AG20443 (cell line): ENCODE measurements at regions not wholly inside any gene's neighbourhood (a gene's known extent, or its start where the extent isn't known, plus 50 kb on each side); places are given as distances from the start of the nearest gene placed in this dataset.
"Not testable (repeated sequence)": the region's sequence is repeated elsewhere in the genome, so short reads cannot be mapped to it uniquely, and the experiment has no call there.

Experiments
- DNase-seq: peaks from one replicate; pipeline ENCODE4 v3.0.0; 2012; ENCODE audit warnings: low spot score, mixed read lengths

DNA sequence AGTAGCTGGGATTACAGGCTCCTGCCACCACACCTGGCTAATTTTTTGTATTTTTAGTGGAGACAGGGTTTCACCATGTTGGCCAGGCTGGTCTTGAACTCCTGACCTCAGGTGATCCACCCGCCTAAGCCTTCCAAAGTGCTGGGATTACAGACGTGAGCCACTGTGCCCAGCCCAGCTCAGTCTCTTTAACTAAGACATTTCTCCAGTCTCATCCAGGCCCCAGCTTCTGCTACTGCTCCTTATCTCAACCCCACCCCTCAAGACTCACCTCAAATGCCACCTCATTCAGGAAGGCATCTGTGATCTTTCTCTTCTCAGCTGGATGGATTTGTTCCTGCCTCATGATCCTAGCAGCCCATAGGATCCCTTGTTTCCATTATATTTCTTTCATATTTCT is 85.9 kb upstream of the GRAMD1B start:
- DNase-seq, result not testable (repeated sequence)

DNA sequence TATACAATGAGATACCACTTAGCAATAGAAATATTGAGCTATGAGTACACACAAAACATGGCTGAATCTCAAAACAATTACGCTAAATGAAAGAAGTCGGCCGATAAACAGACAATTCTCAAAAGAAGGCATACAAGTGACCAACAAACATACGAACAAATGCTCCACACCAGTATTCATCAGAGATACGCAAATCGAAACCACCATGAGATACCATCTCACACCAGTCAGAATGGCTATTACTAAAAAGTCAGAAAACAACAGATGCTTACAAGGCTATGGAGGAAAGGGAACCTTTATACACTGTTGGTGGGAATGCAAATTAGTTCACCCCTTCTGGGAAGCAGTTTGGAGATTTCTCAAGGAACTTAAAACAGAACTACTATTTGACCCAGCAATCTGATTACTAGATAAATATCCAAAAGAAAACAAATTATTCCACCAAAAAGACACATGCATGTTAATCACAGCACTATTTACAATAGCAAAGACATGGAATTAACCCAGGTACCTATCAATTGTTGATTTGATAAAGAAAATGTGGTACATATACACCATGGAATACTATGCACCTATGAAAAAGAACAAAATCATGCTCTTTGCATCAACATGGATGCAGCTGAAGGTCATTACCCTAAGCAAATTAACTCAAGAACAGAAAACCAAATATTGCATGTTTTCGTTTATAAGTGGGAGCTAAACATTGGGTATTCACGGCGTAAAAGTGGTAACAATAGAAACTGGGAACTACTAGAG is 90.9 kb upstream of the GRAMD1B start:
- DNase-seq, result no peak

- DNase-seq, result no peak
Observed at GRCh38 chr11:123338266-123338800, 91.7 kb upstream of the GRAMD1B start.

- DNase-seq, result no peak
Observed at GRCh38 chr11:123334925-123335324, 95.1 kb upstream of the GRAMD1B start.

GRCh38 chr11:123332577-123332976 is 97.5 kb upstream of the GRAMD1B start:
- not testable (repeated sequence) for DNase-seq

- no peak for DNase-seq
Observed at GRCh38 chr11:123330948-123331347, 99.1 kb upstream of the GRAMD1B start.

DNA sequence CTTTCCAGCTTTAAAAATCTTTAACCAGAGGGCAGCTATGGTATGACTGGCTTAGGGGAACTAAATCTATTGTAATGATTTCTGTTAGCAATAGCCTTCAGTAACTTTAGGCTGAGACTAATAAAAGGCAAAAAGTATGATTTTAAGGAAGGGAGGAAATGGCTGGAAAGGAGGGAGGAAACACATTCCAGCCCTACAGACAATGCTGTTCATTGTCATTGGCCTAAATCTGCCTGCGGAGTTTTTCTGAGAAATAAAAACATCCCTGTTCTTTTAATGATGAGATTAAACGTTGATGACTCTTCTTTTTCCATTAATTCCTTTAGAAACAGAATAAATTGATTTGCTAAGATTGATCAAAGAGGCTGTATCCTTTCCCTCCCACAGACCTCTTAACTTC is 99.6 kb upstream of the GRAMD1B start:
- DNase-seq, result no peak

- no peak for DNase-seq
Observed at GRCh38 chr11:123330071-123330470, 100.0 kb upstream of the GRAMD1B start.

DNA sequence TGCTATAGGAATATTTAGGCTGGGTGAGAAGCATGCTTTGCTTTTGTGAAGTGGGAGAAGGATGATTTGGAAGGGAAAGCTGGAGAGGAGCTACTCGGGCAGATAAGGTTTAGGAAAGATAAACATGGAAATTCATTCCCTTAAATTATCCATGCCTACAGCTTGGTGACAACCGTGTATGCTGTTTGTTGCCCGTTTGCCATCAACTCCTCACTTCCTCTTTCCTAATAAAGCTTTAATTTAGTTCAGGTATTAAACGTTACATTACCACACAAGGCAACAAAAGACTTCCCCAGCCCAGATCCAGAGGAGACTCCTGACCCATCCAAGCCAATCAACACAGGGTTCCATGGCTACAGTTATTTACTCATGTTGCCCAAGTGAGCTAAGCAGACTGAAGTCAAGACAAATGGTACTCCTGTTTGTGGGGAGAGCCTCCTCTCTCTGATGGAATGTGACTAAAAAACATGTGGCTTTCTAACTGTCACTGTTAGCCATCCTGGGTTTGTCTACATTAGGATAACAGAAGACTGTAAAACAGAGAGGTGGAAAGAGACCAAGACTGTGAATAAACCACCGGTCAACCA is 101.7 kb upstream of the GRAMD1B start:
- no peak for DNase-seq

GRCh38 chr11:123325533-123325932 is 104.5 kb upstream of the GRAMD1B start:
- DNase-seq, result no peak

GRCh38 chr11:123323568-123323967 is 106.5 kb upstream of the GRAMD1B start:
- DNase-seq, result no peak

- DNase-seq, result peak; percentile 30
Observed at GRCh38 chr11:123321636-123322035, 108.4 kb upstream of the GRAMD1B start.

GRCh38 chr11:123318623-123319022 is 111.4 kb upstream of the GRAMD1B start:
- no peak for DNase-seq

- not testable (repeated sequence) for DNase-seq
Observed at GRCh38 chr11:123318132-123318531, 111.9 kb upstream of the GRAMD1B start.

GRCh38 chr11:123316003-123316402 is 114.1 kb upstream of the GRAMD1B start:
- no peak for DNase-seq

- no peak for DNase-seq
Observed at GRCh38 chr11:123314972-123315371, 115.1 kb upstream of the GRAMD1B start.

- no peak for DNase-seq
Observed at GRCh38 chr11:123313262-123313661, 116.8 kb upstream of the GRAMD1B start.

DNA sequence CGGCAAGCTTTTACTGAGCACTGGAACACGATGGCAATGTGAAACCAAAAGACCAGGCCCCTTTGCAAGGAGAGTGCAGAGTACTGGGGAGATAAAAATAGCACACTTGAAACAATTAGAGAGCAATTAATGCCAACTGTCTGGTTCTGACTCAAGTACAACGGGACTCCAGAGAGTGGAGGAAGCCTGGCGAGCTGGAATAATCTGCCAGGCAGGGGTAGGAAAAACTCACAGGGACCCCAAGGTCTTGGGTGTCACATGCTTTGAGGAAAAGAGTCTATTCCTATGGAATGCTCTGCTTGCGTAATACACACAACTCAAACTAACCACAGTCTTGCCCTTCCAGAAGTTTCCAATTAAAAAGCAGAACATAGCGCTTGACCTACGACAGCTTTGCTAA is 113.0 kb upstream of the CLMP start:
- DNase-seq, result peak; percentile 87

DNA sequence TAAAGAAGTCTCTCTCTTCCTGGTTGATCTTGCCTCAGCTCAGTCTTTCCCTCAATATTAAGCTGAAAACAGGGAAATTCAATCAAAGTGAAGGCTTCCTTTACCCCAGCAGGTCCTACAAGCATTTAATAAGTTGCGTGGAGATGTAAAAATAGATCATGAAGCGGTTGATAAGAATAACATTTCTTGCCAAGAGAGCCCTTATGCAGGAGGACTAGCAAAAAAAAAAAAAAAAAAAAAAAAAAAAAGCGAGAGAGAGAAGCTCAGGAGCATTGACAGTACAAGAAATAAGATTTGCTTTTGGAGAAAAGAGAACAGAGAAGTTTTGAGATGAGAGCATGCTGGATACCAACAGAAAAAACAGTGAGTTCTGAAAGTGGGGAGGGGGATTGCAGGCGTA is 112.2 kb upstream of the CLMP start:
- DNase-seq, result no peak

DNA sequence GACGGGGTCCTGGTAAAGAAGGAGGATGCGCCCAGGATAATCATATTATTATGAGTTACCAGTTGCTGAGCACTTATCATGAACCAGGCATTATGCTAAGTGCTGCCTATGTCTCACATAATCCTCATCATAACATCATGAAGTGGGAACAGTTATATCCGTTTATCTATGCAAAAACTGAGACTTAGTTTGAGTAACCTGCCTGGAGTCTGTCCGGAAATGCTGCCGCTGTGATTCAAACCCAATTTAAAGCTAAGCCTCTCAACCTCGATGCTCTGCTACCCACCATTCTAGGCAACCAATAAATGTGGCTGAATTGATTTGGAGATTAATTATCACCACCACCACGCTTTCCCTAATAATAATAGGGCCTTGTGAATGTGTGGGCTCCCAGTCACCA is 111.5 kb upstream of the CLMP start:
- DNase-seq, result no peak

GRCh38 chr11:123305601-123306375 is 110.7 kb upstream of the CLMP start:
- DNase-seq, result no peak

DNA sequence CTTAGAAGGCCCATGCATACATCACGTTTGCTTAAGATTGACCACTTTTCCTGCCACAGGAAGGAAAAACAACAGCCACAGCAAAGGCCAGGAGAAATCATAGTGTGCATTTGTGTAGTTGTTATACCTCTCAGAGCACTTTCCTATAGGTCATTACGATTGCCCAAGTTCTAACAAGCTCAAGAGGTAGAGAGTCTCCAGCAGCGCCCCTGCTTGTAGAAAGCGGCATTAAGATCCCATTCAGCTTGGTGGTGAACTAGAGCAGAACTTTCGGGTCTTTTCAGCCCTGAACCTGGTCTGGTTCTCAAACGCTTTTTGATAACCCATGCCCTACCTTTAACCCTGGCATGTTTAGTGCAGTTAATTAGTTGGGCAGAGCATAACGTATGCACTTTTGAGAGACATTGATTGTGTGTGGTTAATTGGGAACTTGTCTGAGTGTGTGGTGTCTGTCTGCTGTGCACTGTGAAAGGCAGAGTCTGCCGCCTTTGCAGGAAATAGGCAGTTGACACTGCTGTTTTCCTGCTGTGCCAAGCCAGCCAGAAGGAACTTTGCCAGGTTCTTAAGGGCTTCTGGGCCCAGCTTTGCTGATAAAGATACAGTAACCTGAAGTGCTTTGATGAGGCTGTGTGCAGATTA is 109.9 kb upstream of the CLMP start:
- DNase-seq, result no peak
